ENCODE measurements at regions not wholly inside any gene's neighbourhood (a gene's known extent, or its start where the extent isn't known, plus 50 kb on each side); places are given as distances from the start of the nearest gene placed in this dataset.

GRCh38 chr6:95387845-95388244, 189.5 kb upstream of the MANEA start:
- Histone ChIP-seq H3K27ac (ENCODE audit: low read depth in 1 of 2, low read length in 1 of 2) (no peak overlapping the region), H3K9me3 (ENCODE audit: control insufficient read depth in 2 of 2, insufficient read depth in 1 of 2, low read length in 1 of 2) (peaks cover 0 to 5% of the 10 kb centered on the region in 2 donors), H3K4me1 (ENCODE audit: control insufficient read depth in 2 of 2, insufficient read depth in 2 of 2, low read length in 2 of 2) (no peaks in the 10 kb centered on the region), H3K36me3 (ENCODE audit: control insufficient read depth in 2 of 2, insufficient read depth in 2 of 2, low read length in 1 of 2) (no peaks in the 10 kb centered on the region), H3K4me3 (ENCODE audit: low read length in 2 of 2) (no peak overlapping the region), H3K27me3 (ENCODE audit: control insufficient read depth in 2 of 2, insufficient read depth in 1 of 2, low read length in 1 of 2) (no peaks in the 10 kb centered on the region)
- no peak for DNase-seq (ENCODE audit: low read depth in 6 of 9, low spot score in 9 of 9)

GRCh38 chr6:95404777-95405176, 172.6 kb upstream of the MANEA start:
- no peaks in the 10 kb centered on the region for H3K27me3 ChIP-seq (ENCODE audit: control insufficient read depth in 2 of 2, insufficient read depth in 1 of 2, low read length in 1 of 2)
- H3K9me3 ChIP-seq (ENCODE audit: control insufficient read depth in 2 of 2, insufficient read depth in 1 of 2, low read length in 1 of 2) = no peaks in the 10 kb centered on the region
- no peak overlapping the region for H3K27ac ChIP-seq (ENCODE audit: low read depth in 1 of 2, low read length in 1 of 2)
- H3K4me1 ChIP-seq (ENCODE audit: control insufficient read depth in 2 of 2, insufficient read depth in 2 of 2, low read length in 2 of 2) = no peaks in the 10 kb centered on the region
- 92% methylated on average over 2 of the region's 2 CpGs for WGBS
- H3K4me3 ChIP-seq (ENCODE audit: low read length in 2 of 2) = no peak overlapping the region
- DNase-seq (ENCODE audit: low read depth in 6 of 9, low spot score in 9 of 9) = no peak
- no peaks in the 10 kb centered on the region for H3K36me3 ChIP-seq (ENCODE audit: control insufficient read depth in 2 of 2, insufficient read depth in 2 of 2, low read length in 1 of 2)

- no peak overlapping the region for H3K4me3 ChIP-seq (ENCODE audit: low read length in 2 of 2)
- WGBS = 64% methylated on average over 1 of the region's 1 CpG
- no peaks in the 10 kb centered on the region for H3K27me3 ChIP-seq (ENCODE audit: control insufficient read depth in 2 of 2, insufficient read depth in 1 of 2, low read length in 1 of 2)
- no peaks in the 10 kb centered on the region for H3K9me3 ChIP-seq (ENCODE audit: control insufficient read depth in 2 of 2, insufficient read depth in 1 of 2, low read length in 1 of 2)
- no peak overlapping the region for H3K27ac ChIP-seq (ENCODE audit: low read depth in 1 of 2, low read length in 1 of 2)
- no peaks in the 10 kb centered on the region for H3K36me3 ChIP-seq (ENCODE audit: control insufficient read depth in 2 of 2, insufficient read depth in 2 of 2, low read length in 1 of 2)
- DNase-seq (ENCODE audit: low read depth in 6 of 9, low spot score in 9 of 9) = no peak
- H3K4me1 ChIP-seq (ENCODE audit: control insufficient read depth in 2 of 2, insufficient read depth in 2 of 2, low read length in 2 of 2) = no peaks in the 10 kb centered on the region
Measured at GRCh38 chr6:95408111-95408510, 169.2 kb upstream of the MANEA start.

GRCh38 chr6:95410168-95410567, 167.2 kb upstream of the MANEA start:
- Histone ChIP-seq H3K36me3 (ENCODE audit: control insufficient read depth in 2 of 2, insufficient read depth in 2 of 2, low read length in 1 of 2) (no peaks in the 10 kb centered on the region), H3K9me3 (ENCODE audit: control insufficient read depth in 2 of 2, insufficient read depth in 1 of 2, low read length in 1 of 2) (no peaks in the 10 kb centered on the region), H3K27me3 (ENCODE audit: control insufficient read depth in 2 of 2, insufficient read depth in 1 of 2, low read length in 1 of 2) (no peaks in the 10 kb centered on the region), H3K27ac (ENCODE audit: low read depth in 1 of 2, low read length in 1 of 2) (no peak overlapping the region), H3K4me3 (ENCODE audit: low read length in 2 of 2) (no peak overlapping the region), H3K4me1 (ENCODE audit: control insufficient read depth in 2 of 2, insufficient read depth in 2 of 2, low read length in 2 of 2) (no peaks in the 10 kb centered on the region)
- no peak for DNase-seq (ENCODE audit: low read depth in 6 of 9, low spot score in 9 of 9)
- WGBS = 90% methylated on average over 3 of the region's 3 CpGs

GRCh38 chr6:95413789-95414188, 163.5 kb upstream of the MANEA start:
- DNase-seq (ENCODE audit: low read depth in 6 of 9, low spot score in 9 of 9) = no peak
- WGBS = 86% methylated on average over 2 of the region's 2 CpGs
- H3K9me3 ChIP-seq (ENCODE audit: control insufficient read depth in 2 of 2, insufficient read depth in 1 of 2, low read length in 1 of 2) = no peaks in the 10 kb centered on the region

GRCh38 chr6:95417856-95418255, 159.5 kb upstream of the MANEA start:
- Histone ChIP-seq H3K9me3 (ENCODE audit: control insufficient read depth in 2 of 2, insufficient read depth in 1 of 2, low read length in 1 of 2) (peaks cover 0 to 7% of the 10 kb centered on the region in 2 donors), H3K36me3 (ENCODE audit: control insufficient read depth in 2 of 2, insufficient read depth in 2 of 2, low read length in 1 of 2) (no peaks in the 10 kb centered on the region), H3K27me3 (ENCODE audit: control insufficient read depth in 2 of 2, insufficient read depth in 1 of 2, low read length in 1 of 2) (no peaks in the 10 kb centered on the region), H3K4me1 (ENCODE audit: control insufficient read depth in 2 of 2, insufficient read depth in 2 of 2, low read length in 2 of 2) (no peaks in the 10 kb centered on the region), H3K4me3 (ENCODE audit: low read length in 2 of 2) (no peak overlapping the region), H3K27ac (ENCODE audit: low read depth in 1 of 2, low read length in 1 of 2) (no peak overlapping the region)
- DNase-seq (ENCODE audit: low read depth in 6 of 9, low spot score in 9 of 9) = no peak
- 2% methylated on average over 1 of the region's 1 CpG for WGBS

More at GRCh38 chr6:95413789-95414188, 163.5 kb upstream of the MANEA start:
- no peak overlapping the region for H3K4me3 ChIP-seq (ENCODE audit: low read length in 2 of 2)
- no peak overlapping the region for H3K27ac ChIP-seq (ENCODE audit: low read depth in 1 of 2, low read length in 1 of 2)
- H3K4me1 ChIP-seq (ENCODE audit: control insufficient read depth in 2 of 2, insufficient read depth in 2 of 2, low read length in 2 of 2) = no peaks in the 10 kb centered on the region
- no peaks in the 10 kb centered on the region for H3K27me3 ChIP-seq (ENCODE audit: control insufficient read depth in 2 of 2, insufficient read depth in 1 of 2, low read length in 1 of 2)
- no peaks in the 10 kb centered on the region for H3K36me3 ChIP-seq (ENCODE audit: control insufficient read depth in 2 of 2, insufficient read depth in 2 of 2, low read length in 1 of 2)

- no peaks in the 10 kb centered on the region for H3K4me1 ChIP-seq (ENCODE audit: control insufficient read depth in 2 of 2, insufficient read depth in 2 of 2, low read length in 2 of 2)
- no peak for DNase-seq (ENCODE audit: low read depth in 6 of 9, low spot score in 9 of 9)
- H3K27ac ChIP-seq (ENCODE audit: low read depth in 1 of 2, low read length in 1 of 2) = no peak overlapping the region
- H3K36me3 ChIP-seq (ENCODE audit: control insufficient read depth in 2 of 2, insufficient read depth in 2 of 2, low read length in 1 of 2) = no peaks in the 10 kb centered on the region
- no peak overlapping the region for H3K4me3 ChIP-seq (ENCODE audit: low read length in 2 of 2)
- H3K9me3 ChIP-seq (ENCODE audit: control insufficient read depth in 2 of 2, insufficient read depth in 1 of 2, low read length in 1 of 2) = peaks cover 0 to 7% of the 10 kb centered on the region in 2 donors
- no peaks in the 10 kb centered on the region for H3K27me3 ChIP-seq (ENCODE audit: control insufficient read depth in 2 of 2, insufficient read depth in 1 of 2, low read length in 1 of 2)
Measured at GRCh38 chr6:95420792-95421191, 156.5 kb upstream of the MANEA start.

- DNase-seq (ENCODE audit: low read depth in 6 of 9, low spot score in 9 of 9) = no peak
- no peaks in the 10 kb centered on the region for H3K36me3 ChIP-seq (ENCODE audit: control insufficient read depth in 2 of 2, insufficient read depth in 2 of 2, low read length in 1 of 2)
- no peak overlapping the region for H3K4me3 ChIP-seq (ENCODE audit: low read length in 2 of 2)
- no peak overlapping the region for H3K27ac ChIP-seq (ENCODE audit: low read depth in 1 of 2, low read length in 1 of 2)
- no peaks in the 10 kb centered on the region for H3K4me1 ChIP-seq (ENCODE audit: control insufficient read depth in 2 of 2, insufficient read depth in 2 of 2, low read length in 2 of 2)
- H3K27me3 ChIP-seq (ENCODE audit: control insufficient read depth in 2 of 2, insufficient read depth in 1 of 2, low read length in 1 of 2) = no peaks in the 10 kb centered on the region
- peaks cover 0 to 7% of the 10 kb centered on the region in 2 donors for H3K9me3 ChIP-seq (ENCODE audit: control insufficient read depth in 2 of 2, insufficient read depth in 1 of 2, low read length in 1 of 2)
- WGBS = 93% methylated on average over 1 of the region's 1 CpG
Measured at GRCh38 chr6:95423331-95423730, 154.0 kb upstream of the MANEA start.

- no peak overlapping the region for H3K4me3 ChIP-seq (ENCODE audit: low read length in 2 of 2)
- H3K4me1 ChIP-seq (ENCODE audit: control insufficient read depth in 2 of 2, insufficient read depth in 2 of 2, low read length in 2 of 2) = no peaks in the 10 kb centered on the region
- peak in 5 of 9 donors; percentile 3 to 23 (median 11) for DNase-seq (ENCODE audit: low read depth in 6 of 9, low spot score in 9 of 9)
- 54% methylated on average over 2 of the region's 2 CpGs for WGBS
- no peaks in the 10 kb centered on the region for H3K27me3 ChIP-seq (ENCODE audit: control insufficient read depth in 2 of 2, insufficient read depth in 1 of 2, low read length in 1 of 2)
- no peaks in the 10 kb centered on the region for H3K36me3 ChIP-seq (ENCODE audit: control insufficient read depth in 2 of 2, insufficient read depth in 2 of 2, low read length in 1 of 2)
- no peak overlapping the region for H3K27ac ChIP-seq (ENCODE audit: low read depth in 1 of 2, low read length in 1 of 2)
- H3K9me3 ChIP-seq (ENCODE audit: control insufficient read depth in 2 of 2, insufficient read depth in 1 of 2, low read length in 1 of 2) = no peaks in the 10 kb centered on the region
Measured at GRCh38 chr6:95431637-95432228, 145.6 kb upstream of the MANEA start.

GRCh38 chr6:95439741-95440140, 137.6 kb upstream of the MANEA start:
- no peaks in the 10 kb centered on the region for H3K36me3 ChIP-seq (ENCODE audit: control insufficient read depth in 2 of 2, insufficient read depth in 2 of 2, low read length in 1 of 2)
- H3K4me1 ChIP-seq (ENCODE audit: control insufficient read depth in 2 of 2, insufficient read depth in 2 of 2, low read length in 2 of 2) = no peaks in the 10 kb centered on the region
- H3K9me3 ChIP-seq (ENCODE audit: control insufficient read depth in 2 of 2, insufficient read depth in 1 of 2, low read length in 1 of 2) = no peaks in the 10 kb centered on the region
- no peaks in the 10 kb centered on the region for H3K27me3 ChIP-seq (ENCODE audit: control insufficient read depth in 2 of 2, insufficient read depth in 1 of 2, low read length in 1 of 2)
- no peak overlapping the region for H3K27ac ChIP-seq (ENCODE audit: low read depth in 1 of 2, low read length in 1 of 2)
- WGBS = 97% methylated on average over 2 of the region's 2 CpGs
- no peak overlapping the region for H3K4me3 ChIP-seq (ENCODE audit: low read length in 2 of 2)
- DNase-seq (ENCODE audit: low read depth in 6 of 9, low spot score in 9 of 9) = no peak

Measured in thymus (tissue), 11 donors.